Fibroblast of skin of back (primary cell): ENCODE measurements at regions not wholly inside any gene's neighbourhood (a gene's known extent, or its start where the extent isn't known, plus 50 kb on each side); places are given as distances from the start of the nearest gene placed in this dataset.
A peak's percentile ranks its signal among the peaks of the same experiment; 100 is the strongest.
"Not testable (repeated sequence)": the region's sequence is repeated elsewhere in the genome, so short reads cannot be mapped to it uniquely, and the experiment has no call there.

ENCODE experiments used
- DNase-seq: peaks from one replicate; pipeline ENCODE4 v3.0.0-alpha.2; 2013

- no peak for DNase-seq
Measured at GRCh38 chr4:54843946-54844345, 186.2 kb downstream of the KIT start.

- no peak for DNase-seq
Measured at GRCh38 chr4:54843106-54843505, 185.3 kb downstream of the KIT start.

DNA sequence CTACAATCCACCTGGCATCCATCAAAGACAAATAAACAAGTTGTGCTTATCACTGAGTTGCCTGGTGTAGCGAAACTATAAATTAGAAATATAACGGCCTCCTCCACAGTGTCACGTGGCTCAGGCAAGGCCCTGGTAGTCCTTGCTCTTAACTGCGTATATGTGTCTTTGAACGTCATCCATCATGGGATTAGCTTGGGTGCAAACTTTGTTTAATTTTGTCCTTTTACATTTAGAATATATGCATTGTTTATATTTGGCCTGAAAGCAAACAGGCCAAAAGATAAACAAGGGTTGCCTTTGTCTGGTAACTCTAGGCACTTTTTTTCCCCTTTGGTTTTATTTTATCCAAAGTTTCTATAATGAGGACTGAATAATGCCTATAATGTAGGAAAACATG is 184.9 kb downstream of the KIT start:
- DNase-seq: no peak

DNA sequence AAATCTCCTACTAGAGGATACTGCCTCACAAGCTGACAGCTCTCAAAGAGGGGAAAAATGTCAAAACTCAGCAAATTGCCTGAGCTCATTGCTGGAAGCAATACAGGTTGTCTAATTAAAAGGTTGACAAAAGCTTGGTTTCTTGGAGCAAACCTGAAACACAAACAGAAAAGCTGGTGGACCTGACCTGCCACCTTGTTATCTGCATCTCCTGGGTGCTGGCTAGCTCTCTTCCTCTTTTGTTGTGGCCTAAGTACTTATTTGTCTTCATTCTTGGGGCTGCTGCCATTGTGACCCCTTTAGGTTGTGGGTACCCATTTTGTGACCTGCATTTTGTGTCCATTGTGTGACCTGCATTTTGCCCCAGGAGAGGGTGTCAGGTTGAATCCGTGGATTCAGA is 184.5 kb downstream of the KIT start:
- DNase-seq: no peak

DNA sequence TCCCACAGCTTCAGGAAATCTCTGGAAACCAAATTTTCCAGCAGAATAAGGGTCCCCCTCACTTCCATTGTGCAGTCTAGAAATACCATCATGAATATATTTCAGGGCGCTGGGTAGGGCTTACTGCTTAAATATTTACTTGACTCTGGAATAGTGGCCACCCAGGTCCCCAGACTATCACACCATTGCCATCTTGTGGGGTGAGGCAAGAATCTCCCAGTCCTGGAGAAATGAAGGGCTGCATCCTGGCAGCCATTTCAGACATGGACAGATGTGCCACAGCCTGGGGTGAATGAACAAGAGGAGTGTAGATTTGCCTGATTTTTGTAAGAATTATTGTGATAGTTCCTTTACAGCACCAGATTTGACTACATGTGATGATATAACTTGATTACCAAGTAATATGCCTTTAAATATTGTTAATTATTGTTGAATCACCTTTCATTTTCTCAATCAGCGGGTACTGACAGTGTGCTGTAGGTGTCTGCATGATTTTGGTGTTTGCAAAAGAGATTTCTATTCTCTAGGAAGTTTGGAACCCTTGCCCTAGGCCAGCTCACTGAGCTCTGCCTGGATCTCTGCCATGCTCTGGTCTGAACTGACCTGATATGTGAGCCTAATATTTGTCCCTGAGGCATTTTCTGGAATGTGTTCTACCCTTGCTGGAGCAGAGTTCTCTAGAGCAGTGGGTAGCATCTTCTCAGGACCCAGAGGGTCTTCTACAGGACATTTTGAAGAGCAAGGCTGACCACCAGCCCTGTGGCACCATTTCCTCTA is 183.4 kb downstream of the KIT start:
- peak; percentile 58 for DNase-seq

DNA sequence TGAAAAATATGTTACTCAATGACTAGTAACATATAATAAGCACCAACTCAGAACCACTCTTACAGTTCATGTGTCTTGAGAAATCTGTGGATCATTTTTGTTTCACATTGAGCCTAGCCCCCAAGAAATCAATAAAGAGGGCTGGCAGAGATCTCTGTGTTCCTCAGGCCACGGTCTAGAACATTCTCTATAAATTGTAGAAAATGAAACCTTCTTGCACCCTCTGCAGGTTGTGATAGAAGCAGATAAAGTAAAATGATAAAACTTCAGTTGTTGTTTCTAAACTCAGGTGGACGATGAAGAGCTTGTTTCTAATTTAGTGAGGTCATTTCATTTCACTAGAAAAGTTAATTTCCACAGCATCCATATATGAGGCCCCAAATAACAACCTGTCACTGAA is 182.7 kb downstream of the KIT start:
- no peak for DNase-seq

- no peak for DNase-seq
Measured at GRCh38 chr4:54838301-54838700, 180.5 kb downstream of the KIT start.

DNA sequence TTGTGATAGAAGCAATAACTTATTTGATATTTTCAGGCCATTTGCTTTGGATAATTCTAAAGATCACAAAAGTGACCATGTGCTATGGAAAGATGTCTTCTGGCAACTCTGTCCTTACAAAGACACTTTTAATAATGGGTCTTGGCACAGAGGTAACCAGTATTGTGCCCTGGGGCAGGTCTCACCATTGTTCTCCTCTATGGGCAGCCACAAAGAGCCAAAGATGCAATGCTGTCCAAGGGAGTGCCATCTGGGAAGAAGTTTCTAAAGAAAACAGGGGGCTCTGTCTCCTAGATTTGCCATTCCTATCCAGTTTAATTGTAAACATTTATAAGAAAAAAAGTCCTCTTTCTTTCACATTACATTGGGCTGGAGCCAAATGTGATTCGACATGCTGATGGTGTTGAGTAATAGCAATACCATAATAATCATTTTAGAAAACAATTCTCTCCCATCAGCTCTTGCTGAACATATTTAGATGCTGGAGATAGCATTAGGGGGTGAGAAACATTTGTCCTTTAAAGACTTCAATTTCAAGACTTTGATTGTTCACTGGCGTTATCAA is 179.9 kb downstream of the KIT start:
- DNase-seq: peak; percentile 32

DNA sequence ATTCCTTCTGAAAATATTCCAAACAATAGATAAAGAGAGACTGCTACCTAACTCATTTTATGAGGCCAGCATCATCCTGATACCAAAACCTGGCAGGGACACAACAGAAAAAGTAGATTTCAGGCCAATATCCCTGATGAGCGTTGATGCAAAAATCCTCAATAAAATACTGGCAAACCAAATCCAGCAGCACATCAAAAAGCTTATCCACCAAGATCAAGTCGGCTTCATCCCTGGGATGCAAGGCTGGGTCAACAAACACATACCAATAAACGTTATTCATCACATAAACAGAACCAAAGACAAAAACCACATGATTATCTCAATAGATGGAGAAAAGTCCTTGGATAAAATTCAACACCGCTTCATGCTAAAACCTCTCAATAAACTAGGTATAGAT is 170.6 kb downstream of the KIT start:
- DNase-seq: not testable (repeated sequence)

DNA sequence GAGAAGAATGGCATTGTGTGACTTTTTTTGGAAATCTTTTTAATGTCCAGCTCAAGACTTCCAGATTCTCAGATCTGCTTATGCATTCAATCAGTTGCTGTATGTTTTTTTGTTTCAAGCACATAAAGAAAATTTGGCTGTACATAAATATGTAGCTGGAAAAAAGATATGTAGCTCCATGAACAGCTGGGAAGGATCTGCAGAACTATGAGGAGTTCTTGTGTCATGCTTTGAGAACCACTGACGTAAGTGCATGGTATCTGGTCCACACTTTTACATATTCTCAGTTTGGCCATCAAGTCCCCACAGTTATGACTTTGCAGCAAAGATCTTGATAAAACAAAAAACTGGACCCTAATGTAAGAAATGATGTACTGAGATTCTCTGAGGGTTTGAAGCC is 165.9 kb downstream of the KIT start:
- no peak for DNase-seq

DNA sequence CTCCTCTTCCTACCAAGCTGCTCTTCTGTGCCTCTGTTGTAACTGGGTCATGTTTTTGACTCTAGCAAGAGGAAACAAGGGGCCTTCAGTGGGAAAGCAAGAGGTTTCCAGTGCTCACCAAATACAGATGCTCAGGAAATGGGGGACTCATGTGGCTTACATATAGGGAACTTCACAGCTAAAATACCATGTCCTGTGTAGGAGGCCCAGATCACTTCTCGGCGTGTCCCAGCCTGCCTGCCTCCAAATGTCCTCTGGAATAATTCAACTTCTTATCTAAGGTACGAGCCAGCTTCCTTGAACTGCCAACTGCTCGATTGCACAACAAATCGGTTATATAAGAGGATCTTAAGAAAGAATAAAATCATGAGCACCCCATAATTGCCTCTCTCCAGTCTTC is 161.3 kb downstream of the KIT start:
- no peak for DNase-seq

- no peak for DNase-seq
Measured at GRCh38 chr4:54818481-54818880, 160.7 kb downstream of the KIT start.

- DNase-seq: no peak
Measured at GRCh38 chr4:54813674-54814073, 155.9 kb downstream of the KIT start.

GRCh38 chr4:54806351-54806750 is 148.6 kb downstream of the KIT start:
- DNase-seq: no peak

- DNase-seq: peak; percentile 41
Measured at GRCh38 chr4:54802336-54802735, 144.6 kb downstream of the KIT start.

DNA sequence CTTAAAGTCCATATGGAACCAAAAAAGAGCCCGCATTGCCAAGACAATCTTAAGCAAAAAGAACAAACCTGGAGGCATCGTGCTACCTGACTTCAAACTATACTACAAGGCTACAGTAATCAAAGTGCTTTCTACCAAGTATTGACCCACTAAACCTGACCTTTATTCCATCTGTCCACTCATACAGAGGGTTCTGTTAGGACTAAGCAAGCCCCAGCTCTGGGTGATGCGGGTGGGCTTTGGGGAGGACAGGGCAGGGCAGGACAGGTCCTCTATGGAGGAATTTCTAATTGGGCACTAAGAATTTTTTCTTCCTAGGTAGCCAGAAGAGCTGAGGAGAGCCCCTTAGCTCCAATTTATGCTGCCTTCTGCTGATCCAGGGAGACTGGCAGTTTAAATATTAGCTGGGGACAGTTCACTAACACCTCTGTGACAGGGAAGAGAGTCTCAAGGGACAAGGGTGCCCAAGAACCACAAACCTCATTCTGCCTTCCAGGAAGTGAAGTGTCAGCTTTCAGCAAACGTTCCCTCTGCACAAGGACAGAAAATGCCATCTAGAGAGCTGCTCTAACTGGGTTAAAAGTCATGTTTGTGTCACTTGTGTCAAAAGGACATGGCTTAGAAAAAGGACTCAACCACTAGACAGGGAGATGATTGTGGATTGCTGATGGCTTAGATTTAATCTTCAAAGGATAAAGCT is 143.2 kb downstream of the KIT start:
- peak; percentile 22 for DNase-seq

GRCh38 chr4:54794579-54794978 is 136.8 kb downstream of the KIT start:
- no peak for DNase-seq

- no peak for DNase-seq
Measured at GRCh38 chr4:54793856-54794422, 136.2 kb downstream of the KIT start.
